Gastrocnemius medialis (tissue), 4 donors: ENCODE measurements at regions not wholly inside any gene's neighbourhood (a gene's known extent, or its start where the extent isn't known, plus 50 kb on each side); places are given as distances from the start of the nearest gene placed in this dataset.

Experiments
- ATAC-seq, 2 donors: fragments of 150-250 bp; one replicate each; pipeline ENCODE4 v1.9.1; 2016
- DNase-seq, 2 donors: peaks; one replicate each; pipeline ENCODE4 v3.0.0-alpha.2; 2019
- H3K27ac ChIP-seq, 4 donors: fragments of 200-600 bp; sonication (generic); 1 replicate in 1 of 4; 2 replicates in 3 of 4; pipeline ENCODE4 v1.5.1; 2016 to 2018; ENCODE audit warnings: mild to moderate bottlenecking in 2 of 4, moderate library complexity in 1 of 4
- H3K27me3 ChIP-seq, 3 donors: fragments of 200-600 bp; sonication (generic) in 2 of 3; 1 replicate in 1 of 3; 2 replicates in 2 of 3; pipeline versions ENCODE4 v1.5.1 to v1.6.0; 2016 to 2019; ENCODE audit warnings: mild to moderate bottlenecking in 1 of 3, moderate library complexity in 1 of 3
- H3K36me3 ChIP-seq, 2 donors: fragments of 200-600 bp; sonication (generic) in 1 of 2; one replicate each; pipeline ENCODE4 v1.5.1; 2017 to 2018
- H3K4me1 ChIP-seq, 2 donors: fragments of 200-600 bp; sonication (generic) in 1 of 2; one replicate each; pipeline ENCODE4 v1.5.1; 2016 to 2017; ENCODE audit warnings: mild to moderate bottlenecking in 2 of 2
- H3K4me3 ChIP-seq, 4 donors: fragments of 200-600 bp; sonication (generic) in 3 of 4; 1 replicate in 1 of 4; 2 replicates in 3 of 4; pipeline ENCODE4 v1.5.1; 2016 to 2019; ENCODE audit warnings: mild to moderate bottlenecking in 2 of 4
- H3K9me3 ChIP-seq, 3 donors: fragments of 200-600 bp; sonication (generic) in 2 of 3; 1 replicate in 1 of 3; 2 replicates in 2 of 3; pipeline ENCODE4 v1.5.1; 2016 to 2019
- CTCF ChIP-seq, 5 experiments: fragments of 450-650 bp in 3 of 5; fragments of 200-600 bp in 2 of 5; sonication (generic) in 2 of 5; IDR thresholded peaks in 4 of 5; conservative IDR thresholded peaks in 1 of 5; 1 replicate in 4 of 5; 2 replicates in 1 of 5; pipeline ENCODE4 v1.5.1; 2016 to 2019; ENCODE audit warnings: antibody characterized with exemption in 5 of 5, mild to moderate bottlenecking in 3 of 5, moderate library complexity in 3 of 5
- POLR2A ChIP-seq, 2 donors: fragments of 450-650 bp; IDR thresholded peaks; one replicate each; pipeline ENCODE4 v1.6.1; 2017; ENCODE audit warnings: antibody characterized with exemption in 2 of 2, mild to moderate bottlenecking in 2 of 2, moderate library complexity in 2 of 2
- in situ Hi-C, 4 donors: fragments of 200-750 bp; cut with MboI; loops; one replicate each; pipeline versions ENCODE4 v1.15.0 to v1.8.0; 2017; ENCODE audit warnings: low sequenced_read_pairs in 4 of 4
- intact Hi-C: fragments of 100-400 bp; cut with DNase I; formaldehyde crosslinking; loops from one replicate; pipeline ENCODE4 v1.15.1; 2023; ENCODE audit warnings: low total_unique reads

- DNase-seq (no peak), ATAC-seq (no peak)
- in situ Hi-C loops: no loop called here
- Histone ChIP-seq H3K27ac (no peak overlapping the region), H3K9me3 (peaks cover 0 to 5% (median 0%) of the 10 kb centered on the region in 3 donors), H3K36me3 (no peaks in the 10 kb centered on the region), H3K4me1 (no peaks in the 10 kb centered on the region), H3K27me3 (no peaks in the 10 kb centered on the region), H3K4me3 (no peak overlapping the region)
- intact Hi-C loops: no loop called here
- TF ChIP-seq CTCF (IDR thresholded peaks at IDR 0.05 in 4 of 5, conservative IDR thresholded peaks at IDR 0.05 in 1 of 5) (no peak), POLR2A (IDR thresholded peaks at IDR 0.05) (no peak)
Measured at GRCh38 chr16:87228363-87228762, 88.8 kb downstream of the C16orf95 start.

- no peak for TF ChIP-seq CTCF (IDR thresholded peaks at IDR 0.05 in 4 of 5, conservative IDR thresholded peaks at IDR 0.05 in 1 of 5)
- TF ChIP-seq POLR2A (IDR thresholded peaks at IDR 0.05): no peak
Measured at GRCh38 chr16:87229230-87230188, 87.7 kb downstream of the C16orf95 start.

GRCh38 chr16:87230571-87230970, 86.6 kb downstream of the C16orf95 start:
- no peak overlapping the region for H3K4me3 ChIP-seq
- ATAC-seq (no peak), DNase-seq (no peak)
- no peaks in the 10 kb centered on the region for H3K27me3 ChIP-seq
- TF ChIP-seq CTCF (IDR thresholded peaks at IDR 0.05 in 4 of 5, conservative IDR thresholded peaks at IDR 0.05 in 1 of 5) (no peak), POLR2A (IDR thresholded peaks at IDR 0.05) (no peak)
- H3K4me1 ChIP-seq: no peaks in the 10 kb centered on the region
- H3K36me3 ChIP-seq: no peaks in the 10 kb centered on the region
- peaks cover 0 to 5% (median 0%) of the 10 kb centered on the region in 3 donors for H3K9me3 ChIP-seq
- intact Hi-C loops: no loop called here
- in situ Hi-C loops: no loop called here
- H3K27ac ChIP-seq: no peak overlapping the region

More at GRCh38 chr16:87229230-87230188, 87.7 kb downstream of the C16orf95 start:
- no peak for ATAC-seq
- intact Hi-C loops (no loop called here), in situ Hi-C loops (no loop called here)
- Histone ChIP-seq H3K4me1 (no peaks in the 10 kb centered on the region), H3K9me3 (peaks cover 0 to 5% (median 0%) of the 10 kb centered on the region in 3 donors), H3K4me3 (no peak overlapping the region), H3K27me3 (no peaks in the 10 kb centered on the region), H3K36me3 (no peaks in the 10 kb centered on the region), H3K27ac (no peak overlapping the region)
- no peak for DNase-seq

- TF ChIP-seq CTCF (IDR thresholded peaks at IDR 0.05 in 4 of 5, conservative IDR thresholded peaks at IDR 0.05 in 1 of 5): no peak
- no peak for TF ChIP-seq POLR2A (IDR thresholded peaks at IDR 0.05)
- in situ Hi-C loops (no loop called here), intact Hi-C loops (no loop called here)
- H3K9me3 ChIP-seq: peaks cover 0 to 5% (median 0%) of the 10 kb centered on the region in 3 donors
- H3K36me3 ChIP-seq: no peaks in the 10 kb centered on the region
- H3K4me3 ChIP-seq: no peak overlapping the region
- H3K27me3 ChIP-seq: no peaks in the 10 kb centered on the region
- ATAC-seq (no peak), DNase-seq (no peak)
- no peak overlapping the region for H3K27ac ChIP-seq
- H3K4me1 ChIP-seq: no peaks in the 10 kb centered on the region
Measured at GRCh38 chr16:87231295-87231694, 85.9 kb downstream of the C16orf95 start.
